IMR-90 (cell line): ENCODE measurements at regions not wholly inside any gene's neighbourhood (a gene's known extent, or its start where the extent isn't known, plus 50 kb on each side); places are given as distances from the start of the nearest gene placed in this dataset.

Source experiments
- ATAC-seq: fragments of 200-7000 bp; cut with Tn5 transposase; 2 replicates; pipeline ENCODE4 v1.9.1; 2020; ENCODE audit warnings: low read depth, mild to moderate bottlenecking, moderate library complexity
- BruUV-seq: library from RNA; stranded (reverse); fragments of 400-500 nt; replicated peaks from 2 replicates; lab custom pipeline; 2021; lab: Mats Ljungman, UMichigan
- CTCF ChIA-PET: fragments of 300-600 bp; formaldehyde crosslinking; extraction: SDS; loops from one replicate; lab custom pipeline; 2021; ENCODE audit warnings: antibody characterized with exemption; lab: Yijun Ruan, JAX
- POLR2A ChIA-PET: fragments of 300-600 bp; sonication (Branson Sonifier 250); formaldehyde crosslinking; loops from one replicate; lab custom pipeline; 2022; ENCODE audit warnings: antibody characterized with exemption; ENCODE audit not compliant: unreplicated experiment; lab: Charles Lee
- DNase-seq: peaks from one replicate; pipeline ENCODE4 v3.0.0; 2013
- H2AFZ ChIP-seq: replicated peaks from 2 replicates; pipeline ENCODE3; 2013; ENCODE audit warnings: low read length, mild to moderate bottlenecking; ENCODE audit not compliant: poor library complexity
- H2AK5ac ChIP-seq: 2 replicates; pipeline ENCODE4 v1.6.1; 2013; ENCODE audit warnings: low read depth, low read length, inconsistent platforms
- H2AK9ac ChIP-seq: replicated peaks from 2 replicates; pipeline ENCODE3; 2013; ENCODE audit warnings: mild to moderate bottlenecking, low read depth, low read length, moderate library complexity; ENCODE audit not compliant: poor library complexity
- H2BK120ac ChIP-seq: 2 replicates; pipeline ENCODE4 v1.6.1; 2013; ENCODE audit warnings: low read depth, low read length, inconsistent platforms
- H2BK15ac ChIP-seq: 3 replicates; pipeline ENCODE4 v1.6.1; 2013; ENCODE audit warnings: low read depth, low read length, inconsistent platforms
- H2BK20ac ChIP-seq: 2 replicates; pipeline ENCODE4 v1.6.1; 2013; ENCODE audit warnings: low read depth, mild to moderate bottlenecking, inconsistent platforms, low read length, moderate library complexity
- H2BK5ac ChIP-seq: 2 replicates; pipeline ENCODE4 v1.6.1; 2013; ENCODE audit warnings: mild to moderate bottlenecking, low read depth, low read length, inconsistent platforms; ENCODE audit not compliant: poor library complexity, severe bottlenecking
- H3K14ac ChIP-seq: replicated peaks from 2 replicates; pipeline ENCODE4 v1.6.1; 2013; ENCODE audit warnings: low read depth, low read length, inconsistent platforms
- H3K18ac ChIP-seq: 2 replicates; pipeline ENCODE4 v1.6.1; 2013; ENCODE audit warnings: low read depth, low read length, control low read depth
- H3K23ac ChIP-seq: 2 replicates; pipeline ENCODE4 v1.6.1; 2013; ENCODE audit warnings: low read depth, low read length, inconsistent platforms
- H3K27ac ChIP-seq: 2 replicates; pipeline ENCODE4 v1.5.1; 2013; ENCODE audit warnings: mild to moderate bottlenecking, control low read depth, low read length; ENCODE audit not compliant: insufficient read depth
- H3K27me3 ChIP-seq: 2 replicates; pipeline ENCODE4 v1.6.1; 2013; ENCODE audit warnings: low read length; ENCODE audit not compliant: control insufficient read depth, insufficient read depth
- H3K36me3 ChIP-seq: 2 replicates; pipeline ENCODE4 v1.6.1; 2013; ENCODE audit warnings: low read length, mixed read lengths; ENCODE audit not compliant: control insufficient read depth, insufficient read depth
- H3K4ac ChIP-seq: 2 replicates; pipeline ENCODE4 v1.6.1; 2013; ENCODE audit warnings: low read depth, low read length, inconsistent platforms
- H3K4me1 ChIP-seq: 2 replicates; pipeline ENCODE4 v1.6.1; 2013; ENCODE audit warnings: low read length, mixed read lengths; ENCODE audit not compliant: control insufficient read depth, insufficient read depth
- H3K4me2 ChIP-seq: 2 replicates; pipeline ENCODE4 v1.6.1; 2013; ENCODE audit warnings: low read depth, mild to moderate bottlenecking, control low read depth, low read length, moderate library complexity
- H3K4me3 ChIP-seq: 2 replicates; pipeline ENCODE4 v1.5.1; 2013; ENCODE audit warnings: low read depth, mild to moderate bottlenecking, control low read depth, low read length, moderate library complexity; ENCODE audit not compliant: insufficient read depth
- H3K56ac ChIP-seq: 2 replicates; pipeline ENCODE4 v1.6.1; 2013; ENCODE audit warnings: low read length, inconsistent platforms; ENCODE audit not compliant: insufficient read depth; ENCODE audit errors: extremely low read depth
- H3K79me1 ChIP-seq, 2 experiments: 2 replicates each; pipeline ENCODE4 v1.6.1; 2013; ENCODE audit warnings: low read length in 2 of 2, inconsistent platforms in 1 of 2, low read depth in 1 of 2
- H3K9ac ChIP-seq: 2 replicates; pipeline ENCODE4 v1.6.1; 2013; ENCODE audit warnings: low read depth, low read length, control low read depth
- H3K9me1 ChIP-seq: 2 replicates; pipeline ENCODE4 v1.6.1; 2013; ENCODE audit warnings: low read length, inconsistent platforms; ENCODE audit not compliant: insufficient read depth
- H3K9me3 ChIP-seq: 2 replicates; pipeline ENCODE4 v1.6.1; 2013; ENCODE audit warnings: low read length; ENCODE audit not compliant: control insufficient read depth, insufficient read depth
- H4K20me1 ChIP-seq: 2 replicates; pipeline ENCODE4 v1.6.1; 2013; ENCODE audit warnings: low read length, inconsistent platforms; ENCODE audit not compliant: insufficient read depth
- H4K5ac ChIP-seq: 2 replicates; pipeline ENCODE4 v1.6.1; 2013; ENCODE audit warnings: mild to moderate bottlenecking, low read depth, low read length, control low read depth
- H4K8ac ChIP-seq, 2 experiments: 2 replicates each; pipeline ENCODE4 v1.6.1; 2013; ENCODE audit warnings: low read depth in 2 of 2, low read length in 2 of 2, control low read depth in 1 of 2, inconsistent platforms in 1 of 2
- H4K91ac ChIP-seq: 2 replicates; pipeline ENCODE4 v1.6.1; 2013; ENCODE audit warnings: low read depth, low read length, inconsistent platforms; ENCODE audit not compliant: insufficient read depth
- CEBPB ChIP-seq: IDR thresholded peaks from 2 replicates; pipeline ENCODE4 v1.6.1; 2012; ENCODE audit warnings: low read depth, low read length, improper control_type of control experiment
- CTCF ChIP-seq: conservative IDR thresholded peaks from 2 replicates; pipeline ENCODE4 v1.5.1; 2012; ENCODE audit warnings: mild to moderate bottlenecking, low read depth, low read length, improper control_type of control experiment
- ELK1 ChIP-seq: fragments of 150-350 bp; IDR thresholded peaks from 2 replicates; pipeline ENCODE4 v1.6.1; 2016; ENCODE audit warnings: low read depth, mild to moderate bottlenecking, low read length, moderate library complexity, borderline replicate concordance
- MAFK ChIP-seq: IDR thresholded peaks from 2 replicates; pipeline ENCODE4 v1.6.1; 2012; ENCODE audit warnings: low read depth, low read length, improper control_type of control experiment
- POLR2A ChIP-seq: IDR thresholded peaks from 2 replicates; pipeline ENCODE4 v1.6.1; 2012; ENCODE audit warnings: mild to moderate bottlenecking, low read depth, low read length
- RAD21 ChIP-seq: IDR thresholded peaks from 2 replicates; pipeline ENCODE4 v1.6.1; 2012; ENCODE audit warnings: low read length, improper control_type of control experiment
- RCOR1 ChIP-seq: IDR thresholded peaks from 2 replicates; pipeline ENCODE4 v1.6.1; 2012; ENCODE audit warnings: mild to moderate bottlenecking, low read length, improper control_type of control experiment; ENCODE audit not compliant: insufficient replicate concordance
- RFX5 ChIP-seq: IDR thresholded peaks from 2 replicates; pipeline ENCODE4 v1.8.0; 2012; ENCODE audit warnings: low read depth, mild to moderate bottlenecking, low read length, moderate library complexity
- SMC3 ChIP-seq: fragments of 150-350 bp; IDR thresholded peaks from 2 replicates; pipeline ENCODE4 v1.6.1; 2016; ENCODE audit warnings: low read depth, mild to moderate bottlenecking, antibody characterized with exemption, low read length, moderate library complexity
- WGBS, 2 experiments: methylation state at CpG; one replicate each; pipeline versions ENCODE4 v1.1.5 to v1.1.7; 2013; ENCODE audit warnings: missing lambda C conversion rate in 2 of 2; ENCODE audit not compliant: insufficient read length in 1 of 2; ENCODE audit errors: extremely low coverage in 2 of 2; 5-methylcytosine and 5-hydroxymethylcytosine counted together
- dilution Hi-C: fragments of 300-500 bp; cut with HindIII; formaldehyde crosslinking; loops from one replicate; pipeline ENCODE4 v1.14.3; 2018; ENCODE audit warnings: low sequenced_read_pairs; ENCODE audit not compliant: unreplicated experiment
- in situ Hi-C: fragments of 300-500 bp; cut with MboI; formaldehyde crosslinking; loops from 3 replicates; pipeline ENCODE4 v1.14.3; 2019; ENCODE audit warnings: low sequenced_read_pairs, inconsistent platforms, mixed read lengths
- intact Hi-C: fragments of 100-400 bp; cut with micrococcal nuclease; formaldehyde crosslinking; loops from 2 replicates; pipeline ENCODE4 v1.10.0; 2022

GRCh38 chr2:217418090-217418489 is 558.2 kb upstream of the TNP1 start:
- intact Hi-C loops (no loop called here), dilution Hi-C loops (no loop called here), in situ Hi-C loops (no loop called here)
- peak overlapping the region; percentile 44; the same call in 1 of the 2 replicates for H3K23ac ChIP-seq
- H2AK9ac ChIP-seq, result no peak overlapping the region
- no peak overlapping the region for H3K4me3 ChIP-seq
- no peaks in the 10 kb centered on the region for H3K79me1 ChIP-seq
- no TSS peak for BruUV-seq
- peak overlapping the region in 1 of 2 experiments; percentile 83; a peak in 2 of 4 replicates for H4K8ac ChIP-seq
- H3K14ac ChIP-seq, result peak overlapping the region; percentile 87
- H2AFZ ChIP-seq, result peak overlapping the region; percentile 27
- no peak overlapping the region; the same call in 1 of the 2 replicates for H2AK5ac ChIP-seq
- 47% methylated on average over 2 of the region's 3 CpGs; no CpG with 5 or more reads in 1 of the 2 experiments for WGBS, 2 experiments
- 0 out of 2 replicates have a peak overlapping the region, but pooled peaks have one; percentile 7 for H3K9ac ChIP-seq
- H3K9me1 ChIP-seq, result no peaks in the 10 kb centered on the region
- no peaks in the 10 kb centered on the region for H3K9me3 ChIP-seq
- no peaks in the 10 kb centered on the region for H3K27me3 ChIP-seq
- H3K36me3 ChIP-seq, result no peaks in the 10 kb centered on the region
- no peak for TF ChIP-seq MAFK
- TF ChIP-seq RCOR1, result peak; percentile 37
- TF ChIP-seq CEBPB, result no peak
- no peak for TF ChIP-seq ELK1
- TF ChIP-seq SMC3, result no peak
- TF ChIP-seq CTCF, result no peak
- TF ChIP-seq RAD21, result no peak
- TF ChIP-seq RFX5, result no peak
- TF ChIP-seq POLR2A, result no peak; the same call in 1 of the 2 replicates
- peak overlapping the region; percentile 5; the same call in 1 of the 2 replicates for H3K4me2 ChIP-seq
- H2BK15ac ChIP-seq, result peak overlapping the region; percentile 84; the same call in 2 of the 3 replicates
- peak; percentile 88 for DNase-seq
- peak overlapping the region; percentile 68 for H3K4ac ChIP-seq
- H2BK120ac ChIP-seq, result peak overlapping the region; percentile 90
- peak overlapping the region; percentile 75 for H2BK20ac ChIP-seq
- H3K27ac ChIP-seq, result peak overlapping the region; percentile 12; the same call in 1 of the 2 replicates
- H4K5ac ChIP-seq, result peak overlapping the region; percentile 69
- peaks cover 14% of the 10 kb centered on the region for H3K4me1 ChIP-seq
- H3K18ac ChIP-seq, result peak overlapping the region; percentile 85
- peak overlapping the region; percentile 49 for H4K91ac ChIP-seq
- POLR2A ChIA-PET, result no interaction called here
- H3K56ac ChIP-seq, result no peak overlapping the region; the same call in 1 of the 2 replicates
- CTCF ChIA-PET, result no interaction called here
- peak; percentile 93 for ATAC-seq
- H2BK5ac ChIP-seq, result peak overlapping the region; percentile 83
- H4K20me1 ChIP-seq, result no peaks in the 10 kb centered on the region
